ENCODE measurements at regions not wholly inside any gene's neighbourhood (a gene's known extent, or its start where the extent isn't known, plus 50 kb on each side); places are given as distances from the start of the nearest gene placed in this dataset.

DNA sequence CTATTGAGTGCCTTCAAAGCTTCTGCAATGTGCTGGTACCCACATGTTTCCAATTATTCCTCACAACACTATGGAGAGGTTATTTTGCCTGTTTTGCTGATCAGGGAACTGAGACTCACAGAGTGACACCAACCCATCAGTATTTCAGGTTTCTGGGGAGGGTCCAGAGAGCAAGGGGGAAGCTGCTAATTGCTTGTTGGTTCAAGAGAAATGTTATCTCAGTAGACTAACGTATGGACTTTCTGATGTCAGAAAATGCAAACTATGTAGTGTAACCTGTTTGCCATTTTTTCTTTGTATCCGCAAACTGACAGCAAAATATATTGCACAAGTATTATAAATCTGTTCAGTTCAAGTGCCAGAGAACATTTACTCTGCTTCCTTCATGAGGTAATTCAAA lies 108.3 kb upstream of the MSX2 start:
- no peak overlapping the region for H3K4me3 ChIP-seq (ENCODE audit: low read length)
- H3K27ac ChIP-seq (ENCODE audit: low read length): no peak overlapping the region
- peak; percentile 35 to 68 for DNase-seq
- no peaks in the 10 kb centered on the region for H3K9me3 ChIP-seq (ENCODE audit: control insufficient read depth, low read depth, low read length)
- no CpG with 5 or more reads among the region's 2 CpGs for WGBS (ENCODE audit: insufficient coverage, low lambda C conversion rate)
- H3K27me3 ChIP-seq (ENCODE audit: control insufficient read depth, insufficient read depth, low read length): no peaks in the 10 kb centered on the region
- H3K4me1 ChIP-seq (ENCODE audit: control insufficient read depth, insufficient read depth, low read length): peaks cover 24% of the 10 kb centered on the region
- no peaks in the 10 kb centered on the region for H3K36me3 ChIP-seq (ENCODE audit: control insufficient read depth, insufficient read depth, low read length)

GRCh38 chr5:174617285-174617684 lies 107.1 kb upstream of the MSX2 start:
- 100% methylated on average over 1 of the region's 2 CpGs for WGBS (ENCODE audit: insufficient coverage, low lambda C conversion rate)
- Histone ChIP-seq H3K36me3 (ENCODE audit: control insufficient read depth, insufficient read depth, low read length) (no peaks in the 10 kb centered on the region), H3K4me3 (ENCODE audit: low read length) (no peak overlapping the region), H3K27me3 (ENCODE audit: control insufficient read depth, insufficient read depth, low read length) (no peaks in the 10 kb centered on the region), H3K4me1 (ENCODE audit: control insufficient read depth, insufficient read depth, low read length) (peaks cover 24% of the 10 kb centered on the region), H3K27ac (ENCODE audit: low read length) (no peak overlapping the region), H3K9me3 (ENCODE audit: control insufficient read depth, low read depth, low read length) (no peaks in the 10 kb centered on the region)
- DNase-seq: peak in 1 of 2 donors; percentile 57

DNA sequence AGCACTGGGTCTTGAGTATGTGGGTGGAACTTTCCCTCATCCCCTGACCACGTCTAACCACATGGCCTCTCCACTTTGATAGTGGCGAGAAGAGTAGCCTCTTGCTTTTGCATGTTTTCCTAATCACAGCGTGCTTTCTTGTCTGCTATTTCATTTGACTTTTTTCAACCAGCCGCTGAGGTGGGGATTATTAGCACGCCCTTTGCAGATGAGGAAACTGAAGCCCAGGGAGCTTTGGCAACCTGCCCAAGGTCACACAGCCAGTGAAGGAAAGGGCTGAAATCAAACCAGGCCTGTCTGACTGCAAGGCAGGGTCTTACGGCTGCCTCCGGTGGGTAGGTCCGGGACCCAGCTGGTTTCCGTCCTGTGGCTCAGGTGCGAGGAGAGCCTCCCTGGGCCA lies 106.5 kb upstream of the MSX2 start:
- Histone ChIP-seq H3K9me3 (ENCODE audit: control insufficient read depth, low read depth, low read length) (no peaks in the 10 kb centered on the region), H3K4me3 (ENCODE audit: low read length) (no peak overlapping the region), H3K27ac (ENCODE audit: low read length) (no peak overlapping the region), H3K4me1 (ENCODE audit: control insufficient read depth, insufficient read depth, low read length) (peaks cover 23% of the 10 kb centered on the region), H3K36me3 (ENCODE audit: control insufficient read depth, insufficient read depth, low read length) (no peaks in the 10 kb centered on the region), H3K27me3 (ENCODE audit: control insufficient read depth, insufficient read depth, low read length) (no peaks in the 10 kb centered on the region)
- DNase-seq: peak in 1 of 2 donors; percentile 44
- WGBS (ENCODE audit: insufficient coverage, low lambda C conversion rate): no CpG with 5 or more reads among the region's 10 CpGs

DNA sequence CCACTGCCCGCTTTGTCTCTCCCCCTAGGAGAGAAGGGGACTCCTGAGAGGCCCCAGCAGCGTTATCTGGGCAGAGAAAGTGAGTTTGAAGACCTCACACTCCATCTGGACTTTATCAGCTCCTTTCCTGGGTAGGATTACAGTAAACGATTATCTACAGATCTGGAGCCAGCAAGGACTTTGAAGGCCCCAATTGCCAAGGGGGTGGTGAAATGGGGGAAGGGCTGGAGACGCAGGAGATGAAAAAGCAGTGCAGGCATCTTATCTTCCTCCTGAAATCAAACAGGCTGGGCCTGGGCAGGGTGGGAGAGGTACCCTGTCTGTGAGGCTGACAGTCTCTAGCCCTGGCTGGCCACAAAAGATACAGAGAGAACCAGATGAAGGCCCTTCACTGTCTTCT lies 105.8 kb upstream of the MSX2 start:
- Histone ChIP-seq H3K27me3 (ENCODE audit: control insufficient read depth, insufficient read depth, low read length) (no peaks in the 10 kb centered on the region), H3K36me3 (ENCODE audit: control insufficient read depth, insufficient read depth, low read length) (no peaks in the 10 kb centered on the region), H3K4me3 (ENCODE audit: low read length) (no peak overlapping the region), H3K27ac (ENCODE audit: low read length) (no peak overlapping the region), H3K9me3 (ENCODE audit: control insufficient read depth, low read depth, low read length) (no peaks in the 10 kb centered on the region), H3K4me1 (ENCODE audit: control insufficient read depth, insufficient read depth, low read length) (peaks cover 20% of the 10 kb centered on the region)
- WGBS (ENCODE audit: insufficient coverage, low lambda C conversion rate): no CpG with 5 or more reads among the region's 4 CpGs
- DNase-seq: peak in 1 of 2 donors; percentile 24

DNA sequence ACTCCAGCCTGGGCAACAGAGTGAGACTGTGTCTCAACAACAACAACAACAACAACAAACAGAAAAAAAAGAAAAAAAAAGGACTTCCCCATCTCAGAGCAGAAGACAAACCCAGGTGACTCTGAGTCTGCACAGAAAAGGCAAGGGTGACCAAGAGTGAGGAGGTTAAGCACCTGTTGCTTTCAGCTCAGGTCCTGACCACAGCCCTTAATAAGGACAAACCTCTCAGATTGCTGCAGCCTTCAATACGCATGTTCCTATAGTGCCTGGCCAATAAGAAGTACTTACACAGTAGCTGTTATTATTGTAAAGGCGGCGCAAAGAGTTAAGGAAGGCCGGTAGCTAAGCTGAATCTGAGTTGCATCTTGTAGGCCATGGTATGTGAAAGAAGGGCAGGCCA lies 102.3 kb upstream of the MSX2 start:
- Histone ChIP-seq H3K4me3 (ENCODE audit: low read length) (no peak overlapping the region), H3K9me3 (ENCODE audit: control insufficient read depth, low read depth, low read length) (no peaks in the 10 kb centered on the region), H3K4me1 (ENCODE audit: control insufficient read depth, insufficient read depth, low read length) (peaks cover 19% of the 10 kb centered on the region), H3K36me3 (ENCODE audit: control insufficient read depth, insufficient read depth, low read length) (no peaks in the 10 kb centered on the region), H3K27me3 (ENCODE audit: control insufficient read depth, insufficient read depth, low read length) (peaks cover 2% of the 10 kb centered on the region), H3K27ac (ENCODE audit: low read length) (no peak overlapping the region)
- WGBS (ENCODE audit: insufficient coverage, low lambda C conversion rate): no CpG with 5 or more reads among the region's 4 CpGs
- DNase-seq: no peak

DNA sequence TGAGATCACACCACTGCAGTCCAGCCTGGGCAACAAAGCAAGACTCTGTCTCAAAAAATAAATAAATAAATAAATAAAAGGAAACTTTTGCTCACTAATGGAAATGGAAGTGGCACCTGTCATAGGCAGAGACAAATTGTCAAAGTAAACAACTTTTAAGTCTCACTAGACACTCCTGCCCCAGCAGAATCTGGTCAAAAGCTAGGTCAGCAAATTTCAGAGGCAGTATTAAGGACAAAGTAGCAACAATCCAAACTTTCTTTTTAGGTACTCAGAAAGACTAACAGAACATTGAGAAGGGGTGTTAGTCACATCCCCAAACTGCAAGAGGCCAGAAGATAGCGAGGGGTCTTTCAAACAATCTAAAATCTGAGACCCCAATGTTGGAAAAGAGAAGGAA lies 101.4 kb upstream of the MSX2 start:
- H3K27me3 ChIP-seq (ENCODE audit: control insufficient read depth, insufficient read depth, low read length): peaks cover 2% of the 10 kb centered on the region
- DNase-seq: no peak
- no peaks in the 10 kb centered on the region for H3K9me3 ChIP-seq (ENCODE audit: control insufficient read depth, low read depth, low read length)
- no peak overlapping the region for H3K27ac ChIP-seq (ENCODE audit: low read length)
- no peak overlapping the region for H3K4me3 ChIP-seq (ENCODE audit: low read length)
- no CpG with 5 or more reads among the region's 1 CpG for WGBS (ENCODE audit: insufficient coverage, low lambda C conversion rate)
- H3K4me1 ChIP-seq (ENCODE audit: control insufficient read depth, insufficient read depth, low read length): peaks cover 9% of the 10 kb centered on the region
- no peaks in the 10 kb centered on the region for H3K36me3 ChIP-seq (ENCODE audit: control insufficient read depth, insufficient read depth, low read length)

DNA sequence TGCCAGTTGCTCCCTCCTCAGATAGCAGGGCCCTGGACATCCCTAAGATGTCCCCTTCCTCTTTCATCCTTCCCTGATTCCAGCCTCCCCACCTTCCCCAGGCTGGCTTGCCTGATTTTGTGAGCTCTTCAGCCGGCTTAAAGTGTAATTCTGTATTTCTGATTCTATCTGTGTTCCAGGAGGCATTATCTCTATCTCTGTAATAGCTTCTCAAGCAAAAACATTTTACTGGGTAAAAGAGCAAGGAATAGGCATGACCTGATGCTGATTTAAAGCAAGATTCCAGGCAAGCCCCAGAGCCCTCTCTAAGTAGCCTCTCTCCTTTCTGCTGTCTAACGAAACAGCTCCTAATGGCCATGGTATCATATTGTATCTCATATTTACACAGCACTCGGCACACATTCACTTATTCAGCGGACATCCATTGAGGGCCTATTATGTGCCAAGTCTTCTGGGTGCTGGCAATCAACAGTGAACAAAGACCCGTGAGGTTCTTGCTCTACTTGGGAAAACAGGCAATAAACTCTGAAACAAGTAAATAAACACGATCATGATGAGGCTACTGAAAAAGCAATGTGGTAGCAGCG lies 100.9 kb upstream of the MSX2 start:
- H3K27ac ChIP-seq (ENCODE audit: low read length): no peak overlapping the region
- H3K36me3 ChIP-seq (ENCODE audit: control insufficient read depth, insufficient read depth, low read length): no peaks in the 10 kb centered on the region
- DNase-seq: no peak
- no CpG with 5 or more reads among the region's 7 CpGs for WGBS (ENCODE audit: insufficient coverage, low lambda C conversion rate)
- H3K27me3 ChIP-seq (ENCODE audit: control insufficient read depth, insufficient read depth, low read length): peaks cover 2% of the 10 kb centered on the region
- no peak overlapping the region for H3K4me3 ChIP-seq (ENCODE audit: low read length)
- H3K9me3 ChIP-seq (ENCODE audit: control insufficient read depth, low read depth, low read length): no peaks in the 10 kb centered on the region
- H3K4me1 ChIP-seq (ENCODE audit: control insufficient read depth, insufficient read depth, low read length): peaks cover 5% of the 10 kb centered on the region

GRCh38 chr5:174624733-174625522 lies 99.5 kb upstream of the MSX2 start:
- Histone ChIP-seq H3K36me3 (ENCODE audit: control insufficient read depth, insufficient read depth, low read length) (no peaks in the 10 kb centered on the region), H3K27ac (ENCODE audit: low read length) (no peak overlapping the region), H3K4me3 (ENCODE audit: low read length) (no peak overlapping the region), H3K9me3 (ENCODE audit: control insufficient read depth, low read depth, low read length) (no peaks in the 10 kb centered on the region), H3K4me1 (ENCODE audit: control insufficient read depth, insufficient read depth, low read length) (no peaks in the 10 kb centered on the region), H3K27me3 (ENCODE audit: control insufficient read depth, insufficient read depth, low read length) (peaks cover 2% of the 10 kb centered on the region)
- WGBS (ENCODE audit: insufficient coverage, low lambda C conversion rate): 75% methylated on average over 5 of the region's 12 CpGs
- no peak for DNase-seq

- 87% methylated on average over 3 of the region's 11 CpGs for WGBS (ENCODE audit: insufficient coverage, low lambda C conversion rate)
- no peak for DNase-seq
- H3K4me1 ChIP-seq (ENCODE audit: control insufficient read depth, insufficient read depth, low read length): no peaks in the 10 kb centered on the region
- H3K36me3 ChIP-seq (ENCODE audit: control insufficient read depth, insufficient read depth, low read length): no peaks in the 10 kb centered on the region
- H3K4me3 ChIP-seq (ENCODE audit: low read length): no peak overlapping the region
- no peak overlapping the region for H3K27ac ChIP-seq (ENCODE audit: low read length)
- H3K27me3 ChIP-seq (ENCODE audit: control insufficient read depth, insufficient read depth, low read length): peaks cover 2% of the 10 kb centered on the region
- no peaks in the 10 kb centered on the region for H3K9me3 ChIP-seq (ENCODE audit: control insufficient read depth, low read depth, low read length)
Observed at GRCh38 chr5:174625591-174626350, 98.6 kb upstream of the MSX2 start.

DNA sequence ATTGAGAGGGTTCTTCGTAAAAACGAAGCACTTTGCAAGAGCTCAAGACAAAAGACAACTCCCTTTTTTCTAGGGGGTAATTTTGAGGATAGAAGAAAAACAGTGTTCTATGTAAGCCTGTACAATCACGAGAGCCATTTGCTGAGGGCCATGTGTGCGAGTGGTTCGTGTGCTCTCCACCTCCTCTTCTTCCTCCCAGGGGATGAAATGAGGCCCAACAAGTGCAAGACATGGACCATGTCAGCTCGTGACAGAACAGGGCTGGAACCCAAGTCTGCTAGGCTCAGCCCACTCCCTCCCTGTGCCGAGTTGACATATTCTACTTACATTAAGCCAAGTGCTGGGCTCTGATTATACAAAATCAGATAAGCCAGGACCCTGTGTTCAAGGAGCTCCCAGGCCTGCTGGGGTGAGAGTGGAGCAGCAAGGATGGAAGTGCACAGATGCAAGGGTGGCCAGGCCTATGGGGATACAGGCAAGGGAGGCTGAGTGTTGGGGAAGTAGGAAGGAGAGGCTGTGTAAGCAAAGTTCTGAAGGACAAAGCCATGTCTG lies 97.9 kb upstream of the MSX2 start:
- Histone ChIP-seq H3K27ac (ENCODE audit: low read length) (no peak overlapping the region), H3K27me3 (ENCODE audit: control insufficient read depth, insufficient read depth, low read length) (peaks cover 2% of the 10 kb centered on the region), H3K9me3 (ENCODE audit: control insufficient read depth, low read depth, low read length) (no peaks in the 10 kb centered on the region), H3K4me3 (ENCODE audit: low read length) (no peak overlapping the region), H3K36me3 (ENCODE audit: control insufficient read depth, insufficient read depth, low read length) (no peaks in the 10 kb centered on the region), H3K4me1 (ENCODE audit: control insufficient read depth, insufficient read depth, low read length) (no peaks in the 10 kb centered on the region)
- 100% methylated on average over 3 of the region's 7 CpGs for WGBS (ENCODE audit: insufficient coverage, low lambda C conversion rate)
- no peak for DNase-seq
